BE2C (cell line): ENCODE measurements at regions not wholly inside any gene's neighbourhood (a gene's known extent, or its start where the extent isn't known, plus 50 kb on each side); places are given as distances from the start of the nearest gene placed in this dataset.

Experiments
- DNase-seq: peaks from one replicate; pipeline ENCODE4 v3.0.0-alpha.2; 2020
- H3K27me3 ChIP-seq: fragments of 250-450 bp; sonication (Bioruptor Pico); 2 replicates; pipeline ENCODE4 v1.5.1; 2020; ENCODE audit warnings: mild to moderate bottlenecking
- H3K36me3 ChIP-seq: fragments of 250-450 bp; sonication (Bioruptor Pico); 2 replicates; pipeline ENCODE4 v1.5.1; 2020; ENCODE audit warnings: mild to moderate bottlenecking
- H3K4me1 ChIP-seq: fragments of 250-450 bp; sonication (Bioruptor Pico); 2 replicates; pipeline ENCODE4 v1.5.1; 2020
- H3K4me3 ChIP-seq: 2 replicates; pipeline ENCODE4 v1.5.1; 2011; ENCODE audit warnings: low read depth, low read length
- H3K9me3 ChIP-seq: fragments of 250-450 bp; sonication (Bioruptor Pico); 2 replicates; pipeline ENCODE4 v1.5.1; 2020
- TF ChIP-seq, protein P1 (sequence below): IDR thresholded peaks from 2 replicates; pipeline ENCODE4 v1.5.1; 2012; ENCODE audit warnings: mild to moderate bottlenecking, low read depth, low read length

DNA sequence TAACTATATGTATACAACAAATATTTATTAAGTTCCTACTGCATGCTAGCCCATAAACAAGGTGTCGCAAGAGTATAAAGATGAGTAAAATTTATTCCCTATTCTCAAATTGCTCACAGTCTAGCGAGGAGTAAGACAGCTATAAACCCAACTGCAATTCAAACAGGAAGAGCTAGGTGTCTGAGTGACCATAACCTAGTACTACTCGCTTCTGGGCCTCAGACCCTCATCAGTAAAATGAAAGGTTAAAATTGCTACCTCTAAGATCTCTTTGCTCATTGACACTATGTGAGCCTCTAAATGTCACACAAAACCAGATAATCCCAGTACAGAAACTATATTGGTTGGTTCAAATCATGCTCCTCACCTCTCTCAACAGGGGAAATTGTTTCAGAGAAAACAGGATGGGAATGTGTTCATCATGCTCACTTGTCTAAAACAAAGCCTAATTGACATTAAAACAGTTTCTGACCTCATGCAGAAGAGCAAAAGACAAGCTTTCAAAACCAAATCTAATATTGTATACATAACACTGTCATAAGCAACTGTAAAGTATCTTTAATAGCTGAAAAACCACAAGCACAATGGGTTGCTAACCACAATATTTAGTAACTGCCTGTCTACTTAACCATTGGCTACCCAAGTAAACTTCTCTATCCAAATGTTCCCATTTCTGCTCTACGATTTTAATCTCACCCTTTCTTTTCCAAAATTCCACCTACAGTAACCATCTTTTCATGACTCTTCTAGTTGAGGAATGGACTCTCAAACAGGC is 264.6 kb upstream of the FMR1 start:
- no peaks in the 10 kb centered on the region for H3K9me3 ChIP-seq
- no peaks in the 10 kb centered on the region for H3K36me3 ChIP-seq
- TF ChIP-seq, protein P1, sequence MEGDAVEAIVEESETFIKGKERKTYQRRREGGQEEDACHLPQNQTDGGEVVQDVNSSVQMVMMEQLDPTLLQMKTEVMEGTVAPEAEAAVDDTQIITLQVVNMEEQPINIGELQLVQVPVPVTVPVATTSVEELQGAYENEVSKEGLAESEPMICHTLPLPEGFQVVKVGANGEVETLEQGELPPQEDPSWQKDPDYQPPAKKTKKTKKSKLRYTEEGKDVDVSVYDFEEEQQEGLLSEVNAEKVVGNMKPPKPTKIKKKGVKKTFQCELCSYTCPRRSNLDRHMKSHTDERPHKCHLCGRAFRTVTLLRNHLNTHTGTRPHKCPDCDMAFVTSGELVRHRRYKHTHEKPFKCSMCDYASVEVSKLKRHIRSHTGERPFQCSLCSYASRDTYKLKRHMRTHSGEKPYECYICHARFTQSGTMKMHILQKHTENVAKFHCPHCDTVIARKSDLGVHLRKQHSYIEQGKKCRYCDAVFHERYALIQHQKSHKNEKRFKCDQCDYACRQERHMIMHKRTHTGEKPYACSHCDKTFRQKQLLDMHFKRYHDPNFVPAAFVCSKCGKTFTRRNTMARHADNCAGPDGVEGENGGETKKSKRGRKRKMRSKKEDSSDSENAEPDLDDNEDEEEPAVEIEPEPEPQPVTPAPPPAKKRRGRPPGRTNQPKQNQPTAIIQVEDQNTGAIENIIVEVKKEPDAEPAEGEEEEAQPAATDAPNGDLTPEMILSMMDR, result no peak
- H3K4me1 ChIP-seq, result no peaks in the 10 kb centered on the region
- DNase-seq, result no peak
- no peaks in the 10 kb centered on the region for H3K27me3 ChIP-seq
- H3K4me3 ChIP-seq, result no peak overlapping the region

- no peaks in the 10 kb centered on the region for H3K27me3 ChIP-seq
- H3K9me3 ChIP-seq, result no peaks in the 10 kb centered on the region
- H3K36me3 ChIP-seq, result no peaks in the 10 kb centered on the region
- DNase-seq, result no peak
- H3K4me3 ChIP-seq, result no peak overlapping the region
- TF ChIP-seq, protein P1, result no peak
- no peaks in the 10 kb centered on the region for H3K4me1 ChIP-seq
These were observed 235.9 kb upstream of the FMR1 start for GRCh38 chrX:147675819-147676218.

DNA sequence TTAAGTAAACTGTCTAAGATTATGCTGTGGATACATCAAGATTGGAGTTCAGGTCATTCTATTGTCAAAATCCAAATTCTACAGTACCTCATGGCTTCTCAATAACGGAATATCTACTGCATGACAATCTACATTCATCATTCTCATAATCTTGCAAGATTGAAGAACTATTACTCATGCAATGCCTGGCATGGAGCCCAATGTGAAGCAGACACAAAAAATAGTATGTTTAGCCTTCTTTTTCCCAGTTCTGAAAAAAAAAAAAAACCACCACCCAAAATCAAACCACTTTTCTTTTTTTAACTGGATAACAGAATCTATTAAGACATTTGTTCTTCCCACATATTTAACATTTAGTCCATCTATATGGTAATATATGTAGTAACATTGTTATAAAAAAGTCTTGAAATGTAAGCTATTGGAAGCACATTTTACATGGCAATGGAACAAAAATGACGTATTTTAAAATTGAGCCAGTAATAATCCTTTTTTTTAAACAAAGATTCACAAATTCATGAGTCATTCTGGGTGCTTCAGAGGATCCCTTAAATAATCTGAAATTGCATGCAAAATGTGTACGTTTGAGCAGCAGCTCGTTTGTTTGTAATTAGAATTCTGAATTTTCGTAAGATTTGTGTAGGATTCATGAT is 232.2 kb upstream of the FMR1 start:
- no peak overlapping the region for H3K4me3 ChIP-seq
- DNase-seq, result no peak
- TF ChIP-seq, protein P1, result no peak
- H3K27me3 ChIP-seq, result no peaks in the 10 kb centered on the region
- no peaks in the 10 kb centered on the region for H3K9me3 ChIP-seq
- no peaks in the 10 kb centered on the region for H3K4me1 ChIP-seq
- H3K36me3 ChIP-seq, result no peaks in the 10 kb centered on the region

- H3K4me1 ChIP-seq, result no peaks in the 10 kb centered on the region
- H3K27me3 ChIP-seq, result no peaks in the 10 kb centered on the region
- no peaks in the 10 kb centered on the region for H3K9me3 ChIP-seq
- no peaks in the 10 kb centered on the region for H3K36me3 ChIP-seq
- TF ChIP-seq, protein P1, result no peak
- no peak for DNase-seq
- H3K4me3 ChIP-seq, result no peak overlapping the region
These were observed 231.5 kb upstream of the FMR1 start for GRCh38 chrX:147680251-147680650.

GRCh38 chrX:147693511-147693910 is 218.2 kb upstream of the FMR1 start:
- no peaks in the 10 kb centered on the region for H3K9me3 ChIP-seq
- no peak for DNase-seq
- no peaks in the 10 kb centered on the region for H3K36me3 ChIP-seq
- TF ChIP-seq, protein P1, result no peak
- no peaks in the 10 kb centered on the region for H3K4me1 ChIP-seq
- H3K4me3 ChIP-seq, result no peak overlapping the region
- H3K27me3 ChIP-seq, result no peaks in the 10 kb centered on the region

DNA sequence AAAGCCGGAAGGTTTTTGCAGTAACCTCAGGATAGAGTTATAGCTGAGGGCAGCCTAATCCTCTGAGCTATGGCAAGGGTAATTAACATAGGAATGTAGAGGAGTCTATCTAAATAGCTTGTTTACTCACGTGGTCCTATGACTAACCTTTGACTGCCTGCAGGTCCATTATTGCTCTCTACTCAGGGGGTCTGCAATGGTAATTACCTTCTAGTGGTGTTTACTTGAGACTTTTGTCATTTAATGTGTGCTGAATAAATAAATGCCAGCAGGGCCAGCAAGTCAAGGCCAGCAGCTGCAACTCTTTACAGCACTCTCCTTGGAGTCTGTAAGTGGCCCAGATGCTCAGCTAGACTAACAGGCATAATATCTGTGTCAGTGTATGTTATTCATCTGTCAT is 212.7 kb upstream of the FMR1 start:
- H3K36me3 ChIP-seq, result no peaks in the 10 kb centered on the region
- no peak overlapping the region for H3K4me3 ChIP-seq
- H3K4me1 ChIP-seq, result no peaks in the 10 kb centered on the region
- TF ChIP-seq, protein P1, result no peak
- no peaks in the 10 kb centered on the region for H3K9me3 ChIP-seq
- no peaks in the 10 kb centered on the region for H3K27me3 ChIP-seq
- DNase-seq, result no peak
